AG09319 (cell line): ENCODE measurements at regions not wholly inside any gene's neighbourhood (a gene's known extent, or its start where the extent isn't known, plus 50 kb on each side); places are given as distances from the start of the nearest gene placed in this dataset.

Source experiments
- DNase-seq: peaks from one replicate; pipeline ENCODE4 v3.0.0-alpha.2; 2010; ENCODE audit warnings: low read depth; ENCODE audit errors: extremely low read depth
- CTCF ChIP-seq: IDR thresholded peaks from 2 replicates; pipeline ENCODE4 v1.5.1; 2011; ENCODE audit warnings: low read depth, mild to moderate bottlenecking, inconsistent platforms, low read length, moderate library complexity

GRCh38 chr4:113849771-113850170 lies 88.2 kb upstream of the CAMK2D start:
- no peak for TF ChIP-seq CTCF
- DNase-seq: no peak

GRCh38 chr4:113847710-113848109 lies 86.2 kb upstream of the CAMK2D start:
- no peak for TF ChIP-seq CTCF

GRCh38 chr4:113846433-113846832 lies 84.9 kb upstream of the CAMK2D start:
- DNase-seq: no peak
- no peak for TF ChIP-seq CTCF

More at GRCh38 chr4:113847710-113848109, 86.2 kb upstream of the CAMK2D start:
- DNase-seq: no peak

- TF ChIP-seq CTCF: no peak
- no peak for DNase-seq
Measured at GRCh38 chr4:113845138-113845537, 83.6 kb upstream of the CAMK2D start.

- TF ChIP-seq CTCF: no peak
- no peak for DNase-seq
Measured at GRCh38 chr4:113844369-113844768, 82.8 kb upstream of the CAMK2D start.

GRCh38 chr4:113840861-113841260 lies 79.3 kb upstream of the CAMK2D start:
- no peak for TF ChIP-seq CTCF
- DNase-seq: no peak

GRCh38 chr4:113838460-113838859 lies 76.9 kb upstream of the CAMK2D start:
- TF ChIP-seq CTCF: no peak
- DNase-seq: no peak
